HCT116 (cell line): ENCODE measurements at regions not wholly inside any gene's neighbourhood (a gene's known extent, or its start where the extent isn't known, plus 50 kb on each side); places are given as distances from the start of the nearest gene placed in this dataset.

Experiments used
- ATAC-seq: fragments of 200-7000 bp; cut with Tn5 transposase; 2 replicates; pipeline ENCODE4 v1.9.1; 2020; ENCODE audit warnings: mild to moderate bottlenecking, moderate library complexity
- BruUV-seq: library from RNA; stranded (reverse); fragments of 400-500 nt; replicated peaks from 2 replicates; lab custom pipeline; 2021; lab: Mats Ljungman, UMichigan
- CTCF ChIA-PET: fragments of 300-600 bp; sonication (Branson Sonifier 250); formaldehyde crosslinking; loops from one replicate; lab custom pipeline; 2021; ENCODE audit warnings: antibody characterized with exemption; lab: Charles Lee
- POLR2A ChIA-PET: fragments of 300-600, 350-600 bp; sonication (Branson Sonifier 250); formaldehyde crosslinking; loops from one replicate; lab custom pipeline; 2021; ENCODE audit warnings: antibody characterized with exemption; lab: Charles Lee
- RAD21 ChIA-PET, 2 experiments: fragments of 300-600 bp; sonication (Branson Sonifier 250); formaldehyde crosslinking; loops; one replicate each; lab custom pipeline; 2023; ENCODE audit warnings: low total read pairs in 2 of 2; ENCODE audit not compliant: uncharacterized antibody in 2 of 2, unreplicated experiment in 2 of 2, low non-redundant PET in 1 of 2; lab: Charles Lee
- DNase-seq: peaks from one replicate; pipeline ENCODE4 v3.0.0-alpha.2; 2010; ENCODE audit warnings: low read depth, low spot score
- H2AFZ ChIP-seq: fragments of 200-600 bp; shearing (Covaris generic), sonication (generic); 2 replicates; pipeline ENCODE4 v1.6.1; 2017; ENCODE audit warnings: low read depth, mixed run types, mixed read lengths, antibody characterized with exemption, low read length; ENCODE audit not compliant: poor library complexity, severe bottlenecking
- H3K27ac ChIP-seq: 2 replicates; pipeline ENCODE4 v1.5.1; 2012; ENCODE audit warnings: low read depth, low read length
- H3K27me3 ChIP-seq: fragments of 200-600 bp; sonication (generic); 2 replicates; pipeline ENCODE4 v1.6.1; 2016; ENCODE audit warnings: mixed run types, low read length, mixed read lengths; ENCODE audit not compliant: insufficient read depth
- H3K36me3 ChIP-seq, 2 experiments: fragments of 200-500 bp in 1 of 2; fragments of 200-600 bp in 1 of 2; sonication (Bioruptor generic) in 1 of 2; sonication (generic) in 1 of 2; 2 replicates each; pipeline versions ENCODE4 v1.5.1 to v1.6.1; 2014 to 2016; ENCODE audit warnings: low read length in 2 of 2, inconsistent platforms in 1 of 2, mixed read lengths in 1 of 2, mixed run types in 1 of 2; ENCODE audit not compliant: insufficient read depth in 2 of 2, control insufficient read depth in 1 of 2
- H3K4me1 ChIP-seq, 2 experiments: fragments of 200-600 bp in 1 of 2; sonication (generic) in 1 of 2; 2 replicates each; pipeline versions ENCODE4 v1.5.1 to v1.6.1; 2012 to 2017; ENCODE audit warnings: low read length in 2 of 2, inconsistent platforms in 1 of 2, mild to moderate bottlenecking in 1 of 2, mixed read lengths in 1 of 2, mixed run types in 1 of 2, moderate library complexity in 1 of 2; ENCODE audit not compliant: insufficient read depth in 2 of 2, control insufficient read depth in 1 of 2
- H3K4me2 ChIP-seq: fragments of 200-600 bp; sonication (generic); 2 replicates; pipeline ENCODE4 v1.6.1; 2017; ENCODE audit warnings: mixed run types, low read length, mixed read lengths
- H3K4me3 ChIP-seq, 2 experiments: fragments of 200-600 bp in 1 of 2; sonication (generic) in 1 of 2; replicated peaks in 1 of 2; 2 replicates each; pipeline ENCODE4 v1.5.1; 2011 to 2016; ENCODE audit warnings: low read length in 2 of 2, control low read depth in 1 of 2, low read depth in 1 of 2, mild to moderate bottlenecking in 1 of 2, mixed read lengths in 1 of 2, mixed run types in 1 of 2
- H3K79me2 ChIP-seq: fragments of 200-600 bp; sonication (generic); 2 replicates; pipeline ENCODE4 v1.6.1; 2017; ENCODE audit warnings: mild to moderate bottlenecking, mixed run types, low read length, moderate library complexity, mixed read lengths; ENCODE audit not compliant: insufficient read depth
- H3K9ac ChIP-seq: fragments of 200-600 bp; sonication (generic); 2 replicates; pipeline ENCODE4 v1.6.1; 2016; ENCODE audit warnings: low read length, mixed read lengths
- H3K9me2 ChIP-seq: fragments of 200-600 bp; sonication (generic), shearing (Covaris generic); 2 replicates; pipeline ENCODE4 v1.6.1; 2017; ENCODE audit warnings: mixed run types, mild to moderate bottlenecking, moderate library complexity; ENCODE audit not compliant: insufficient read depth
- H3K9me3 ChIP-seq, 2 experiments: fragments of 200-500 bp in 1 of 2; fragments of 200-600 bp in 1 of 2; sonication (Bioruptor generic) in 1 of 2; sonication (generic) in 1 of 2; 2 replicates each; pipeline ENCODE4 v1.6.1; 2014 to 2017; ENCODE audit warnings: low read length in 2 of 2, mixed read lengths in 2 of 2, inconsistent platforms in 1 of 2, low read depth in 1 of 2, mild to moderate bottlenecking in 1 of 2, mixed run types in 1 of 2, moderate library complexity in 1 of 2; ENCODE audit not compliant: control insufficient read depth in 1 of 2, insufficient read depth in 1 of 2
- H4K20me1 ChIP-seq: fragments of 200-600 bp; sonication (generic), shearing (Covaris generic); 2 replicates; pipeline ENCODE4 v1.6.1; 2017; ENCODE audit warnings: mixed run types, mild to moderate bottlenecking, moderate library complexity; ENCODE audit not compliant: insufficient read depth
- EGR1 ChIP-seq: IDR thresholded peaks from 2 replicates; pipeline ENCODE4 v1.6.1; 2012; ENCODE audit warnings: low read depth
- EZH2 ChIP-seq: fragments of 200-600 bp; sonication (generic); IDR thresholded peaks from 2 replicates; pipeline ENCODE4 v1.6.1; 2017; ENCODE audit warnings: antibody characterized with exemption, mixed run types
- EZH2phosphoT487 ChIP-seq: fragments of 200-600 bp; IDR thresholded peaks from 2 replicates; pipeline ENCODE4 v1.6.1; 2018; ENCODE audit warnings: antibody characterized with exemption, borderline replicate concordance
- FOSL1 ChIP-seq: IDR thresholded peaks from 2 replicates; pipeline ENCODE4 v1.6.1; 2012; ENCODE audit warnings: low read depth
- JUND ChIP-seq: IDR thresholded peaks from 2 replicates; pipeline ENCODE4 v1.6.1; 2012
- POLR2A ChIP-seq: IDR thresholded peaks from 2 replicates; pipeline ENCODE4 v1.7.0; 2011; ENCODE audit warnings: borderline replicate concordance; ENCODE audit not compliant: insufficient read depth, insufficient read length; ENCODE audit errors: extremely low read depth
- RAD21 ChIP-seq: IDR thresholded peaks from 2 replicates; pipeline ENCODE4 v1.6.1; 2012; ENCODE audit warnings: low read depth, mild to moderate bottlenecking
- SIN3A ChIP-seq: IDR thresholded peaks from 2 replicates; pipeline ENCODE4 v1.6.1; 2012; ENCODE audit warnings: low read depth
- SP1 ChIP-seq: IDR thresholded peaks from 2 replicates; pipeline ENCODE4 v1.6.1; 2012; ENCODE audit warnings: low read depth
- SRF ChIP-seq: IDR thresholded peaks from 2 replicates; pipeline ENCODE4 v1.6.1; 2012; ENCODE audit warnings: low read depth
- TCF7L2 ChIP-seq: IDR thresholded peaks from 2 replicates; pipeline ENCODE4 v1.7.0; 2011; ENCODE audit warnings: borderline replicate concordance, inconsistent platforms; ENCODE audit not compliant: insufficient read depth, insufficient read length; ENCODE audit errors: extremely low read depth
- YY1 ChIP-seq: IDR thresholded peaks from 2 replicates; pipeline ENCODE4 v1.6.1; 2011; ENCODE audit warnings: low read length, low read depth, moderate library complexity, mild to moderate bottlenecking; ENCODE audit not compliant: insufficient replicate concordance; ENCODE audit errors: extremely low read depth
- ZNF274 ChIP-seq: fragments of 200-500 bp; sonication (Bioruptor generic); IDR thresholded peaks from 2 replicates; pipeline ENCODE4 v1.6.1; 2014; ENCODE audit warnings: mild to moderate bottlenecking, low read depth, low read length, inconsistent platforms
- intact Hi-C: fragments of 100-400 bp; cut with micrococcal nuclease; formaldehyde crosslinking; loops from 2 replicates; pipeline ENCODE4 v1.10.0; 2022
- TF ChIP-seq, protein P1 (sequence below), 3 experiments: fragments of 200-600 bp in 1 of 3; sonication (generic) in 1 of 3; IDR thresholded peaks in 2 of 3; conservative IDR thresholded peaks in 1 of 3; 2 replicates each; pipeline ENCODE4 v1.5.1; 2012 to 2017; ENCODE audit warnings: low read depth in 2 of 3, low read length in 2 of 3, antibody characterized with exemption in 1 of 3, borderline replicate concordance in 1 of 3, control low read depth in 1 of 3, mild to moderate bottlenecking in 1 of 3, mixed read lengths in 1 of 3, mixed run types in 1 of 3, moderate library complexity in 1 of 3; ENCODE audit not compliant: insufficient read depth in 1 of 3
- TF ChIP-seq, protein P2 (sequence below): IDR thresholded peaks from 2 replicates; pipeline ENCODE4 v1.6.1; 2012; ENCODE audit warnings: low read depth

DNA sequence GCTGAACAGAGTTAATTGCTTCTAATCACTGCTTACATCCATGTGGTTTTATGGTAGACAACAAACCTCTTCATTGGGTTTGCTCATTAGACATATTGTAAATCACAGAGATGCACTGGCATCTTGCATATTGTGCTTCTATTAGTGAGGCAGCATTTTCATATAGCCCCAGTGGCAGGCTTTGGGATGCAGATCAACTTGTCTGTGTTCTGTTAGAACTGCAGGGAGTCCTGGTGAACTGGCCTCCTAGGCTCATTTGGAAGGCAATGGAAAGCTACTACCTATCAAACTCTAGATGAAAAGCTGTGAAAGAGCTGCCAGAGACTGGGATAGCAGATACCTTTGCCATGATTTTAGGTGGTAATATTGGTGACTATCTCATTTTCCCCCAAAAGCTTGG is 108.8 kb downstream of the NAA11 start:
- intact Hi-C loops, result no loop called here
- no peaks in the 10 kb centered on the region for H3K9me2 ChIP-seq
- TF ChIP-seq POLR2A (no peak), EZH2 (no peak), RAD21 (no peak), SRF (no peak)
- no peak overlapping the region for H3K4me3 ChIP-seq
- H2AFZ ChIP-seq, result no peak overlapping the region
- no peaks in the 10 kb centered on the region for H3K27me3 ChIP-seq
- ChIA-PET POLR2A (no interaction called here), CTCF (no interaction called here), RAD21 (no interaction called here)
- no peaks in the 10 kb centered on the region for H3K4me1 ChIP-seq
- no TSS peak for BruUV-seq
- no peaks in the 10 kb centered on the region for H3K79me2 ChIP-seq
- H3K9me3 ChIP-seq, result no peaks in the 10 kb centered on the region
- H3K36me3 ChIP-seq, result no peaks in the 10 kb centered on the region
- no peaks in the 10 kb centered on the region for H4K20me1 ChIP-seq
- H3K9ac ChIP-seq, result no peak overlapping the region
- no peak overlapping the region for H3K27ac ChIP-seq
- ATAC-seq, result no peak
- H3K4me2 ChIP-seq, result no peak overlapping the region
- DNase-seq, result no peak

DNA sequence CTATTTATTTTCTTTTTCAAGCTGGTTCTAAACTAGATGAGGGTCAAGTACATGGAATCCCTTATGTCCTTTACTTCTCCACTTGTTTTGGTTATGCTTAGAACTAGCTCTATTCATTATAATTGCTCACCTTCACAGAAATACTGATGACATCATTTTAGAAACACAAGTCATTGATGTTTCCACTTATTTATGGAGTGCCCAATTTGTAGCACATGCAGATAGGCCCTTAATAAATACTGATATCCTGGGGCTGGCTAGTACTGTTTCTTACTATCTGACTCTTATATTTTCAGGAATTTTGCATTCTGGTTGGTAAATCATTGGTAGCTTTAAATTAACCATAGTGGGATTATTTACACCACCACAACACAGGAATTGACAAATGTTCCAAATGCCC is 112.2 kb downstream of the NAA11 start:
- RAD21 ChIA-PET, result no interaction called here
- Histone ChIP-seq H3K9me3 (no peaks in the 10 kb centered on the region), H3K9me2 (no peaks in the 10 kb centered on the region), H3K79me2 (no peaks in the 10 kb centered on the region), H4K20me1 (no peaks in the 10 kb centered on the region), H3K4me1 (no peaks in the 10 kb centered on the region), H3K27me3 (no peaks in the 10 kb centered on the region), H3K36me3 (no peaks in the 10 kb centered on the region), H3K4me3 (no peak overlapping the region), H3K27ac (no peak overlapping the region), H3K9ac (no peak overlapping the region), H3K4me2 (no peak overlapping the region), H2AFZ (no peak overlapping the region)
- TF ChIP-seq EZH2phosphoT487 (no peak), SIN3A (no peak), FOSL1 (no peak), ZNF274 (no peak), POLR2A (no peak), JUND (no peak), SP1 (no peak), EGR1 (no peak), SRF (no peak), TCF7L2 (no peak), YY1 (no peak)
- TF ChIP-seq, protein P1, sequence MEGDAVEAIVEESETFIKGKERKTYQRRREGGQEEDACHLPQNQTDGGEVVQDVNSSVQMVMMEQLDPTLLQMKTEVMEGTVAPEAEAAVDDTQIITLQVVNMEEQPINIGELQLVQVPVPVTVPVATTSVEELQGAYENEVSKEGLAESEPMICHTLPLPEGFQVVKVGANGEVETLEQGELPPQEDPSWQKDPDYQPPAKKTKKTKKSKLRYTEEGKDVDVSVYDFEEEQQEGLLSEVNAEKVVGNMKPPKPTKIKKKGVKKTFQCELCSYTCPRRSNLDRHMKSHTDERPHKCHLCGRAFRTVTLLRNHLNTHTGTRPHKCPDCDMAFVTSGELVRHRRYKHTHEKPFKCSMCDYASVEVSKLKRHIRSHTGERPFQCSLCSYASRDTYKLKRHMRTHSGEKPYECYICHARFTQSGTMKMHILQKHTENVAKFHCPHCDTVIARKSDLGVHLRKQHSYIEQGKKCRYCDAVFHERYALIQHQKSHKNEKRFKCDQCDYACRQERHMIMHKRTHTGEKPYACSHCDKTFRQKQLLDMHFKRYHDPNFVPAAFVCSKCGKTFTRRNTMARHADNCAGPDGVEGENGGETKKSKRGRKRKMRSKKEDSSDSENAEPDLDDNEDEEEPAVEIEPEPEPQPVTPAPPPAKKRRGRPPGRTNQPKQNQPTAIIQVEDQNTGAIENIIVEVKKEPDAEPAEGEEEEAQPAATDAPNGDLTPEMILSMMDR (IDR thresholded peaks at IDR 0.05 in 2 of 3, conservative IDR thresholded peaks at IDR 0.05 in 1 of 3; ENCODE audit: borderline replicate concordance in 1 of 3, insufficient read depth in 1 of 3, low read depth in 2 of 3, low read length in 2 of 3), result no peak
- TF ChIP-seq, protein P2, sequence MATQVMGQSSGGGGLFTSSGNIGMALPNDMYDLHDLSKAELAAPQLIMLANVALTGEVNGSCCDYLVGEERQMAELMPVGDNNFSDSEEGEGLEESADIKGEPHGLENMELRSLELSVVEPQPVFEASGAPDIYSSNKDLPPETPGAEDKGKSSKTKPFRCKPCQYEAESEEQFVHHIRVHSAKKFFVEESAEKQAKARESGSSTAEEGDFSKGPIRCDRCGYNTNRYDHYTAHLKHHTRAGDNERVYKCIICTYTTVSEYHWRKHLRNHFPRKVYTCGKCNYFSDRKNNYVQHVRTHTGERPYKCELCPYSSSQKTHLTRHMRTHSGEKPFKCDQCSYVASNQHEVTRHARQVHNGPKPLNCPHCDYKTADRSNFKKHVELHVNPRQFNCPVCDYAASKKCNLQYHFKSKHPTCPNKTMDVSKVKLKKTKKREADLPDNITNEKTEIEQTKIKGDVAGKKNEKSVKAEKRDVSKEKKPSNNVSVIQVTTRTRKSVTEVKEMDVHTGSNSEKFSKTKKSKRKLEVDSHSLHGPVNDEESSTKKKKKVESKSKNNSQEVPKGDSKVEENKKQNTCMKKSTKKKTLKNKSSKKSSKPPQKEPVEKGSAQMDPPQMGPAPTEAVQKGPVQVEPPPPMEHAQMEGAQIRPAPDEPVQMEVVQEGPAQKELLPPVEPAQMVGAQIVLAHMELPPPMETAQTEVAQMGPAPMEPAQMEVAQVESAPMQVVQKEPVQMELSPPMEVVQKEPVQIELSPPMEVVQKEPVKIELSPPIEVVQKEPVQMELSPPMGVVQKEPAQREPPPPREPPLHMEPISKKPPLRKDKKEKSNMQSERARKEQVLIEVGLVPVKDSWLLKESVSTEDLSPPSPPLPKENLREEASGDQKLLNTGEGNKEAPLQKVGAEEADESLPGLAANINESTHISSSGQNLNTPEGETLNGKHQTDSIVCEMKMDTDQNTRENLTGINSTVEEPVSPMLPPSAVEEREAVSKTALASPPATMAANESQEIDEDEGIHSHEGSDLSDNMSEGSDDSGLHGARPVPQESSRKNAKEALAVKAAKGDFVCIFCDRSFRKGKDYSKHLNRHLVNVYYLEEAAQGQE, result no peak
- BruUV-seq, result no TSS peak
- CTCF ChIA-PET, result no interaction called here
- POLR2A ChIA-PET, result no interaction called here
- DNase-seq (no peak), ATAC-seq (no peak)
- intact Hi-C loops, result no loop called here
